ENCODE measurements at regions not wholly inside any gene's neighbourhood (a gene's known extent, or its start where the extent isn't known, plus 50 kb on each side); places are given as distances from the start of the nearest gene placed in this dataset.

DNA sequence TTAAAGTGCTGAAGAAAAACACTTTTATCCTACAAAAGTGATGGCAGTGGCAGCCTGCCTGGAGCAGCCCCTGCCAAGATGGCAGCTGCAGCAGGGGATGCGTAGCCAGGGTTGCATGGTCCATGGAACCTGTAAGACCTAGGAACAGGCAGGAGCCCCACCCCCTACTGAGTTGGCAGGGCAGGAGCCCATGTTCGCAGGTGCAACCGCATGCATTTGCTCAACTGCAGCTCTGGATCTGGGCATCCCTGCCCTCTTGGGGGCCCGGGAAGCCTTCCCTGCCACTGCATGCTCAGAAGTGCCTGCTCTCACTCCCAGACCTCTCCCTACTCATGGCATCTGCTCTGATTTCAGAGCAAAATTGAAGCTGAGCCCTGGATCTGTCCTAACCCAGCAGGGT, 779.6 kb downstream of the CDH18 start:
- H3K36me3 ChIP-seq (ENCODE audit: control insufficient read depth, insufficient read depth, low read length), result no peaks in the 10 kb centered on the region
- no peak overlapping the region for H3K27ac ChIP-seq
- H3K79me2 ChIP-seq, result no peaks in the 10 kb centered on the region
- H3K4me1 ChIP-seq, result no peaks in the 10 kb centered on the region
- no peak overlapping the region for H3K4me3 ChIP-seq (ENCODE audit: low read depth, low read length)
- no peaks in the 10 kb centered on the region for H3K9me3 ChIP-seq (ENCODE audit: control insufficient read depth, low read length)
- no peak overlapping the region for H3K9ac ChIP-seq
- H3K4me2 ChIP-seq (ENCODE audit: low read length), result no peak overlapping the region
- H3K27me3 ChIP-seq (ENCODE audit: control insufficient read depth, insufficient read depth, low read length), result no peaks in the 10 kb centered on the region
- TF ChIP-seq, protein P1, sequence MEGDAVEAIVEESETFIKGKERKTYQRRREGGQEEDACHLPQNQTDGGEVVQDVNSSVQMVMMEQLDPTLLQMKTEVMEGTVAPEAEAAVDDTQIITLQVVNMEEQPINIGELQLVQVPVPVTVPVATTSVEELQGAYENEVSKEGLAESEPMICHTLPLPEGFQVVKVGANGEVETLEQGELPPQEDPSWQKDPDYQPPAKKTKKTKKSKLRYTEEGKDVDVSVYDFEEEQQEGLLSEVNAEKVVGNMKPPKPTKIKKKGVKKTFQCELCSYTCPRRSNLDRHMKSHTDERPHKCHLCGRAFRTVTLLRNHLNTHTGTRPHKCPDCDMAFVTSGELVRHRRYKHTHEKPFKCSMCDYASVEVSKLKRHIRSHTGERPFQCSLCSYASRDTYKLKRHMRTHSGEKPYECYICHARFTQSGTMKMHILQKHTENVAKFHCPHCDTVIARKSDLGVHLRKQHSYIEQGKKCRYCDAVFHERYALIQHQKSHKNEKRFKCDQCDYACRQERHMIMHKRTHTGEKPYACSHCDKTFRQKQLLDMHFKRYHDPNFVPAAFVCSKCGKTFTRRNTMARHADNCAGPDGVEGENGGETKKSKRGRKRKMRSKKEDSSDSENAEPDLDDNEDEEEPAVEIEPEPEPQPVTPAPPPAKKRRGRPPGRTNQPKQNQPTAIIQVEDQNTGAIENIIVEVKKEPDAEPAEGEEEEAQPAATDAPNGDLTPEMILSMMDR (IDR thresholded peaks at IDR 0.05), result no peak
- no peak overlapping the region for H2AFZ ChIP-seq

DNA sequence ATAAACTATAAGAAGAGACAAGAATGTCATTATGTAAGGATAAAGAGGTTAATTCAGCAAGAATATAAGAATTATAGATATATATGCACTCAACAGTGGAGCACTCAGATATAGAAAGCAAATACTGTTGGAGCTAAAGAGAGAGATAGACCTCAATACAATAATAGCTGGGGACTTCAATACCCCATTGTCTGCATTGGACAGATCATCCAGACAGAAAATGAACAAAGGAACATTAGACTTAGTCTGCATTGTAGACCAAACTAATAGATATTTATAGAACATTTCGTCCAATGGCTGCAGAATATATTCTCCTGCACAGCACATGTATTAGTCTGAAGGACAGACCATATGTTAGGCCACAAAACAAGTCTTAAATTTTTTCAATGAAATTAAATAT, 777.1 kb downstream of the CDH18 start:
- Histone ChIP-seq H3K79me2 (no peaks in the 10 kb centered on the region), H3K4me1 (no peaks in the 10 kb centered on the region), H3K36me3 (ENCODE audit: control insufficient read depth, insufficient read depth, low read length) (no peaks in the 10 kb centered on the region), H3K27me3 (ENCODE audit: control insufficient read depth, insufficient read depth, low read length) (no peaks in the 10 kb centered on the region), H3K27ac (no peak overlapping the region), H2AFZ (no peak overlapping the region), H3K4me3 (ENCODE audit: low read depth, low read length) (no peak overlapping the region), H3K4me2 (ENCODE audit: low read length) (no peak overlapping the region), H3K9me3 (ENCODE audit: control insufficient read depth, low read length) (no peaks in the 10 kb centered on the region), H3K9ac (no peak overlapping the region)
- TF ChIP-seq, protein P1 (IDR thresholded peaks at IDR 0.05), result no peak

DNA sequence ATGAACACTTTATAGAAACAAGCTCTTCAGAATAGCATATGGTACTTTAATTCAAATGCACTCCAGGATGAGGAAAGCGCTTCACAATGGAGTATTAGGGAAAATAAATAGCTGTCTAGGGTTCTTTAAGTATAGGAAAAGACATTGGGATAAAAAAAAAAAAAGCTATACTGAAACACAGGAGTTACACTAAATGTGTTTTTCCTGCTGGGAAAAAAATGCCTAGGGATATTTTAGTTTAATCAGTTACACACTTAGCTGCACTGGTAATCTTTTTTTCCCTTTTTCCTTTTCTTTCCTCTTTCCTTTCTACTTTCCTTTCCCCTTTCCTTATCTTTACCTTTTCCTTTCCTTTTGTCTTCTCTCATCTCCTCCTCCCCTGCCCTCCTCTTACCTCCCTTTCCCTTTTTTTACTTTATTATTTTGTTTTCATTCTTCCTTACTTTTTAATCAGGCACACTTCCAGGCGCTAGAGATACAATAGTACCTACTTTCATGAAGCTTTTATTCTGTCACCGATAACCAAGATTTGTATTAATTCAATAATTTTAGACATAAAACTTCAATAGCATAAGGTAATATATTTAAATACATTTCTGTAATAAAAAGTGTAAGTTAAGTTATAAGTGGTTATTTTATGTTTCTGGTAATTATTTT, 758.7 kb downstream of the CDH18 start:
- Histone ChIP-seq H3K4me1 (no peaks in the 10 kb centered on the region), H3K36me3 (ENCODE audit: control insufficient read depth, insufficient read depth, low read length) (no peaks in the 10 kb centered on the region), H3K27me3 (ENCODE audit: control insufficient read depth, insufficient read depth, low read length) (no peaks in the 10 kb centered on the region), H3K9me3 (ENCODE audit: control insufficient read depth, low read length) (no peaks in the 10 kb centered on the region), H2AFZ (no peak overlapping the region), H3K79me2 (no peaks in the 10 kb centered on the region), H3K9ac (no peak overlapping the region), H3K4me3 (ENCODE audit: low read depth, low read length) (no peak overlapping the region), H3K4me2 (ENCODE audit: low read length) (no peak overlapping the region), H3K27ac (no peak overlapping the region)
- TF ChIP-seq, protein P1 (IDR thresholded peaks at IDR 0.05), result no peak

DNA sequence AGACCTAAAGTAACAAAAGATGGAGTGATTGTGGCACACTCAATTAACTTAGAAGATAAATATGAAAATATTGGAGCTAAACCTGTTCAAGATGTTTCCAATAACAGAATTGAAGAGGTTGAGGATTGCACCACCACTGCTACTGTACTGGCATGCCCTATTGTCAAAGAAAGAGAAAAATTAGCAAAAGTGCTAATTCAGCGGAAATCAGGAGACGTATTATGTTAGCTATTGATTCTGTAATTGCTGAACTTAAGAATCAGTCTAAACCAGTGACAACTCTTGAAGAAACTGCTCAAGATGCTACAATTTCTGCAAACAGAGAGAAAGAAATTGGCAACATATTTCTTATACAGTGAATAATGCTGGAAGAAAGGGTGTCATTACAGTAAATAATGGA, 754.4 kb downstream of the CDH18 start:
- H3K4me1 ChIP-seq, result no peaks in the 10 kb centered on the region
- no peak overlapping the region for H3K4me3 ChIP-seq (ENCODE audit: low read depth, low read length)
- H3K79me2 ChIP-seq, result no peaks in the 10 kb centered on the region
- no peak overlapping the region for H3K27ac ChIP-seq
- H3K36me3 ChIP-seq (ENCODE audit: control insufficient read depth, insufficient read depth, low read length), result no peaks in the 10 kb centered on the region
- H3K27me3 ChIP-seq (ENCODE audit: control insufficient read depth, insufficient read depth, low read length), result no peaks in the 10 kb centered on the region
- no peak overlapping the region for H3K9ac ChIP-seq
- H2AFZ ChIP-seq, result no peak overlapping the region
- TF ChIP-seq, protein P1 (IDR thresholded peaks at IDR 0.05), result no peak
- H3K4me2 ChIP-seq (ENCODE audit: low read length), result no peak overlapping the region
- no peaks in the 10 kb centered on the region for H3K9me3 ChIP-seq (ENCODE audit: control insufficient read depth, low read length)

DNA sequence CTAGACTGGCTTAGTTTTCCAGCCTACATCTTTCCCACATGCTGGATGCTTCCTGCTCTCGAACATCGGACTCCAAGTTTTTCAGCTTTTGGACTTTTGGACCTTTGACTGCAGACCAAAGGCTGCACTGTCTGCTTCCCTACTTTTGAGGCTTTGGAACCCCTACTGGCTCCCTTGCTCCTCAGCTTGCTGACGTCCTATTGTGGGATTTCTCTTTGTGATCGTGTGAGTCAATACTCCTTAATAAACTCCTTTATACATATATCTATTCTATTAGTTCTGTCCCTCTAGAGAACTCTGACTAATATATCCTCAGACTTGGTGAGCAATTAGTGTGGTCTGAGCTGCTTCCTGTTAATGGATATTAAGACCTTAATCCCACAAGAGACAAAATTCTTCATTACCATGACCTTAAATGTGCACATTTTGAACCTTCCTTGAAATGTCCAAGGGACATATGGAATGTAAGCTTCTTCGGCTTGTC, 752.9 kb downstream of the CDH18 start:
- no peak overlapping the region for H2AFZ ChIP-seq
- TF ChIP-seq, protein P1 (IDR thresholded peaks at IDR 0.05), result no peak
- H3K27ac ChIP-seq, result no peak overlapping the region
- H3K4me1 ChIP-seq, result no peaks in the 10 kb centered on the region
- H3K9ac ChIP-seq, result no peak overlapping the region
- H3K9me3 ChIP-seq (ENCODE audit: control insufficient read depth, low read length), result no peaks in the 10 kb centered on the region
- no peak overlapping the region for H3K4me3 ChIP-seq (ENCODE audit: low read depth, low read length)
- no peaks in the 10 kb centered on the region for H3K79me2 ChIP-seq
- H3K27me3 ChIP-seq (ENCODE audit: control insufficient read depth, insufficient read depth, low read length), result no peaks in the 10 kb centered on the region
- no peak overlapping the region for H3K4me2 ChIP-seq (ENCODE audit: low read length)
- no peaks in the 10 kb centered on the region for H3K36me3 ChIP-seq (ENCODE audit: control insufficient read depth, insufficient read depth, low read length)
